ENCODE measurements at regions not wholly inside any gene's neighbourhood (a gene's known extent, or its start where the extent isn't known, plus 50 kb on each side); places are given as distances from the start of the nearest gene placed in this dataset.

- DNase-seq: no peak
These were observed 107.3 kb upstream of the PRR20G start for GRCh38 chr3:127394984-127395662.

- no peak for DNase-seq
These were observed 106.2 kb upstream of the PRR20G start for GRCh38 chr3:127394031-127394430.

DNA sequence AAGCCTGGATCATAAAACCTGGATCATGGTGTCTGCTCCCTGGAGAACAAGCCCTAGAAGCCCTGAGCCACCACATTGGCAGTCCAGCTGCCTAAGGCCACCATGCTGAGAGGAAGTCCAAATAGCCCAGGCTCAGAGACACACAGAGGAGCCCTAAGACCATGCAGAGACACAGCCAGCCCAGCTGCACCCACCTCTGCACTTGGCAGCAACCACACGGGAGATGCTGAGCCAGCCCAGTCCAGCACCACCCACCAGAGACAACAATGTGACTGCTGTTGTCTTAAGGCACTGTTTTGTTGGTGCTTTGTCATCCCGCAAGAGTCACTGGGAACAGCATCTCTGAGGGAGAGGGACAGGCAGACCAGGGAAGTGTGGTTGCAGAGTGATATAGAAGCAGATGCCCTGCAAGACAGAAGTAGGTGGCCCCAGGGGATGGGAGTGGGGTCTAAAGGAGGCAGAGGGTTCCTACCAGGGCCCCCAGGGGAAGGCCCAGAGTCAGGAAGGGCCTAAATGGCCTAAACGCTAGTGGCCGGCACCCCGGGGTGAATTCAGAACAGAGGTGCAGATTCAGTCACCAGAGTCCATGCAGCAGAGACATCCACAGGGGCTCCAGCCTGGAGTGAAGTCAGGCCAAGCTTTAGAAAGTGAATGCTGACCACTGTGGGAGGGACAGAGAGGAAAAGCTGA, 105.4 kb upstream of the PRR20G start:
- no peak for DNase-seq

DNA sequence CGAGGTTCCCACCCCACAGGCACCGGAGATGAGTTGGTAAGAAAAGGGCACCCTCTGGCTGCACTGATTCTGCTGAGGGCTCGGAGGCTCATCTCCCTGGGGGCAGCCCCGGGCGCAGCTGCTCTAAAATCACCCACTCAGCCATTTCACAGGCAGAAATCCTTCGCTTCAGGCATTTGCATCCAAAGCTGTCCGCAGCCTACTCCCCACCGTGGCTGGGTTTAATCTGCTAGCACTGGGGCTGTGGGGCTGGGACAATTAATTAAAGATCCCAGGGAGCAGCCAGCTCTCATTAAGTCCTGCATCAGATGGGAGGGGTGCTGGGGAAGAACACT, 104.3 kb upstream of the PRR20G start:
- DNase-seq: no peak

GRCh38 chr3:127391436-127392155, 103.8 kb upstream of the PRR20G start:
- no peak for DNase-seq

DNA sequence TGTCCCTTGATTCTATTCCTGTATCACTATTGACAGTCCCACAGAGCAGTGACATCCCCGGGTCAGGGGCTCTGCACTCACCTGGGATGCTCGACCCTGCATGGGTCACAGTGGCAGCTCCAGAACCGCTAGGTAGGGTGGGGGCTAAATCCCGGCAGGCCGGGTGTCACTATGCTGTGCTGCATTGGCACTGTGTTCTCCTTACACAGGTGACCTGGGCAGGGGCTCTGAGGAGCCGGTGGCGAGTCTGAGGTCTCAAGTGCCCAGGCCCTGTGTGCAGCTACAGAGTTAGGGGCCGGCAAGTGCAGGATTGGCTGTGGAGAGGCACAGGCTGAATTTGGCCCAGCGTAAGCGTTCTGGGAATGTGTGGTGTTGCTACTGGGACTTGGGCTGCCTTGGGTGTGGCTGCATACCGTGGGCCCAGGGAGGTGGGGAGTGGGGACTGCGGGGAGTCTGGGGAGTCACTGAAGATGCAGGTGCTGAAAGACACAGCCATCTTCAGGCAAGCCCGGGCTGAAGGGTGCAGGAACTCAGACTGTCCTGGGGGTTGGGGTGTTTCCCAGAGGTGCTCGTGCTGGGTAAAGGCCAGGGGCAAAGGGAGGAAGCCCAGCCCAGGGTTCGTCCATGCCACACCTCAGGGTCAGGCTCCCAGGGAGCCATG, 102.6 kb upstream of the PRR20G start:
- no peak for DNase-seq

DNA sequence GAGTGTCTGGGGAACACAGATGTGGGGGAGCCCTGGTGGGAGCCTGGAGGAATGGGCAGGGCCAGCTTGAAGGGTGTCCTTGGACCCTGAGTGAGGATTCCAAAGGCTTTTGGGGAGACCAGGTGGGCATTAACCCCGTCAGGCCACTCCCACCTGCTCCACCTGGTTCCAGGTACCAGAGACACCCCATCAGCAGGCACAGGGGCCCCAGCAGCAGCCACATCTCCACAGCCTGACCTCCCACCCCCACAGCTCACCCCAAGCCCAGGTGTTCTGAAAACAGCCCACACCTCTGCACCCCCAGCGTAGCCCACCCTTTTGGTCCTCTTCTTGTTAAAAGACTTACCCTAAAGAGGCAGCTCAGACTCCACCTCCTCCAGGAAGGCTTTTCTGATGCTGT, 102.1 kb upstream of the PRR20G start:
- DNase-seq: no peak

GRCh38 chr3:127389420-127389819, 101.6 kb upstream of the PRR20G start:
- DNase-seq: no peak

GRCh38 chr3:127388427-127388826, 100.6 kb upstream of the PRR20G start:
- no peak for DNase-seq

- DNase-seq: no peak
These were observed 99.8 kb upstream of the PRR20G start for GRCh38 chr3:127387556-127388153.

- DNase-seq: no peak
These were observed 99.3 kb upstream of the PRR20G start for GRCh38 chr3:127387119-127387518.

DNA sequence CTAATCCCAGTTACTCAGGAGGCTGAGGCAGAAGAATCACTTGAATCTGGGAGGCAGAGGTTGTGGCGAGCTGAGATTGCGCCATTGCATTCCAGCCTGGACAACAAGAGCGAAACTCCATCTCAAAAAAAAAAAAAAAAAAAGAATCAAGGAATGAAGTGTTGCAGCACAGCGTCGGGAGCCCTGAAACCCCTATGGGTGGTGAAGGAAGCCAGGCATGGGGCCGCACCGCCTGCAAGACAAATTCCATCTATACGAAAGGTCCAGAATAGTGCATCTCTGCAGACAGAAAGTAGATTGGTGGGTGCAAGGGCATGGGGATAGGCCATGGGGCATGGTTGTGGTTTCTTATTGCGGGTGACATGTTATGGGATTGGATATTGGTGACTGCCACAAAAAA, 98.6 kb upstream of the PRR20G start:
- DNase-seq: no peak

DNA sequence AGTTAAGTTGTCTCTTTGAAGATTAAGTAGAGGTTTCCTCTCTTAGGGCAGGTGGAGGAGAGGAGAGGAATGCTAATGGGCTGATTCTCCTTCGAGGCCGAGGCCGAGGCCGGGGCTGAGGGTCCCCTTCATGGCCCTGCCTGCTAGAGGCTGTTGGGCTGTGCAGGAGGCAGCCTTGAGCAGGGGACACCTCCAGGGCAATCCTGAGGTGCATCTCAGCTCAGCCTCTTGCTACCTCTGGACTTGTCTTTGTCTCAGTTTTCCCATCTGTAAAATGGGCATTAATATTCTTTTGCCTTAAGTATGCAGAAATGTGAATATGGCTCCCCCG, 97.7 kb upstream of the PRR20G start:
- no peak for DNase-seq

GRCh38 chr3:127384717-127385539, 97.1 kb upstream of the PRR20G start:
- DNase-seq: no peak

GRCh38 chr3:127383656-127384179, 95.9 kb upstream of the PRR20G start:
- no peak for DNase-seq

- no peak for DNase-seq
These were observed 90.2 kb upstream of the PRR20G start for GRCh38 chr3:127377801-127378655.

- DNase-seq: no peak
These were observed 87.5 kb upstream of the PRR20G start for GRCh38 chr3:127375151-127375930.

DNA sequence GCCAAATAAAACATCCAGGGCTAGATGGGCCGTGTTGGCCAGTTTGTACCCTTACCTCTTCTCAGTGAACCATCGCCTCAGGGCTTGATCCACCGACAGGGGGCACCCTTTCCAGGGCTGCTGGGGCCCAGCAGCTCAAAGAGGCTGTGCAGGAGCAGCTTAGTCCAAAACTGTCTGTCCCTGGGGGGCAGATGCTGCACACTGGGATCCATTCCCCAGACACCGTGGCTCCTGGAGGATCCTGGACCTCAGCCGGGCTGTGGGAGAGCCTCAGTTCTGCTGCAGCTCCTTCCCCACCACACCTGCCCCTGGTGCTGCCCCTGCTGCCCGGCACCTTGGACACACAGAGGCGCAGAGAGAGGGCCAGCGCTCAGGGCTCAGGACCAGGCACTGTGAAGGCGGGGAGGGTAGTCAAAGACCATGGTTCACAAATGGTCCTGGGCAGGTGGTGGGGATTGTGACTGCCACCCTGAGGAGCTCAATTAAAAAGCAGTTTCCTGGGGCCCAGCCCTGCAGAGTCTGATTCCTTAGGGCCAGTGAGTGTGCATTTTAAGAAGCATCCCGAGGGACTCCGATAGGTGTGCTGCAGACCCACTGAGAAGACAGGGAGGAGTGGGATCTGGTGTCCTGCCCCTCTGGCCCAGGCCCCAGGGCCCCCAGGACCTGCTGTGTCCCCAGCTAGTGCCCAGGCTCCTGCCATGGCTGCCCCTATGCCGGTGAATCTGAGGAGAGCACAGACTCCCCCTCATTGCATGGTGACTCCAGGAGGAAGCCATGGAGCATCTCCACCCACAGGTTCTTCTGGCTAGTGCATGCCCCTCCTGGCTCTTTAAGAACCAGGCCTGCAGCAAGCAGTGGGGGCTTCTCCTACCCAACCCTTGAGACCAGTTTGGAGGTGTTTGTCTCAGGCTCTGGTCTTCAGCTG, 86.5 kb upstream of the PRR20G start:
- no peak for DNase-seq

- DNase-seq: no peak
These were observed 85.7 kb upstream of the PRR20G start for GRCh38 chr3:127373441-127374085.

Data from HCEC 1CT (cell line).